ENCODE measurements at regions not wholly inside any gene's neighbourhood (a gene's known extent, or its start where the extent isn't known, plus 50 kb on each side); places are given as distances from the start of the nearest gene placed in this dataset.

GRCh38 chr16:65278874-65279273 lies 157.0 kb upstream of the CDH11 start:
- TF ChIP-seq EZH2 (IDR thresholded peaks at IDR 0.05) (no peak), POLR2AphosphoS5 (IDR thresholded peaks at IDR 0.05; ENCODE audit: borderline replicate concordance, low read depth, low read length) (no peak)
